ENCODE measurements at regions not wholly inside any gene's neighbourhood (a gene's known extent, or its start where the extent isn't known, plus 50 kb on each side); places are given as distances from the start of the nearest gene placed in this dataset.

DNA sequence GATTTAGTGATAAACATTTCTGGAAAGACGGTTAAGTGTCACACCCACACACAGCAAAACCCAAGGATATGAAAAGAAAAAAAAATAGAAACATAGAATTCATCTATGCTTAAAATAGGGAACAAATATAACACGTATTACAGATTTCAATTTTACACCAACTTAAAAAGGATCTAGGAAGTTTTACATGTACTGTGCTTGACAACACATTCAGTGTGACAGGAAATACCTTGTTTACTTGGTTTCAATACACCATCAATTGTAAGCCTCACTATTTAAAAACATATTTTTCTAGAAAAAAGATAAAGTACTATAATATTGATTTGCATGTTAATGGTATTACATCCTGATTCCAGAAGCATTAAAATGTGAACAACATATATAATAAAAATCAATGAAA, 77.0 kb upstream of the SPRY1 start:
- no peak for DNase-seq (ENCODE audit: low spot score)

DNA sequence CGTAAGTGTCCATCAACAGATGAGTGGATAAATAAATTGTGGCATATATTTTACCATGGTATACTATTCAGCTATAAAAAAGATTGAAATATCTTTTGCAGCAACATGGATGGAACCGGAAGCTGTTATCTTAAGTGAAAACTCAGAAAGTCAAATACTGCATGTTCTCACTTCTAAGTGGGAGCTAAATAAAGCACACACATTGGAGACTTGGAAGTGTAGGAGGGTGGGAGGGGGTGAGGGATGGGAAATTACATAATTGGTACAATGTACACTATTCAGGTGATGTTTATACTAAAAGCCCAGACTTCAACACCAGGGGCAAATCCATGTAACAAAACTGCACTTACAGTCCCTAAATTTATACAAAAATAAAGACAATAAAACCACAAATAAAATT, 72.6 kb upstream of the SPRY1 start:
- no peak for DNase-seq (ENCODE audit: low spot score)

DNA sequence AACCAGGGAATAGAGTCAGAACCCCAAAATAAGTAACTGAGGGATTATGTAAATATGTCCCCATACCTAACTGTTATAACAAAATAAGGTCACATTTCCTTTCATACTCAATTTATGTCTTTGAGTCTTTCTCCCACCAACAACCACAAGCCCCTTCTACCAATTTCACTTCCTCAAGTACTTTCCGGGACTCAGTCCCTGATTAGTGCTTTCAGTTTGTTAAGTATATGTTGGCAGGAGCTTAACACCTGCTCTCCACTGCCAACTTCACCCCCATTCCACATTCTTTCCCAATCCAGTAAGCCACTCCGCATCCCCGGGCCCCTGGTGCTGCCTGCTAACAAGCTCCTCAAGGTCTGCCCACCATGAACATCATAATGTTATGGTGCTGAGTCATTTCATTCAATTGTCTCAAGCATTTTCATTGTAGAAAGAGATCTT, 71.3 kb upstream of the SPRY1 start:
- DNase-seq (ENCODE audit: low spot score): no peak

DNA sequence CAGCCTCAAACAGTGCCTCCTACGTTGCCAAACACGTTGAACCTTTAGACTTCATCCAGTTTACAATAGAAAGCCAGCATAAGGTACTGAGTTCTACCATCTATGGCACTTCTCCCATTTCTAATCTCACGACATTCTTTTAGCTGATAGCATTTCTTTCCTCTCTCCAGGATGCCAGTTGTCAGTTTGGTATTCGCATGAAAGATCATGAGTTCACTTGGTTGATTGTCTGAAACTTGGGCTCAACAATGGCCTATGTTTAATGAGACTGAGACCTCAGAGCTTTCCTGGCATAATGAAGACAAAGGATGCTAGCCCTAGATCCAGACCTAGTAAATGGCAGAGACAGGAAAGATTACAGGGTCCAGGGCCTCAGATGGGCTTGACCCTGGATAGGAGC, 69.2 kb upstream of the SPRY1 start:
- DNase-seq (ENCODE audit: low spot score): no peak

DNA sequence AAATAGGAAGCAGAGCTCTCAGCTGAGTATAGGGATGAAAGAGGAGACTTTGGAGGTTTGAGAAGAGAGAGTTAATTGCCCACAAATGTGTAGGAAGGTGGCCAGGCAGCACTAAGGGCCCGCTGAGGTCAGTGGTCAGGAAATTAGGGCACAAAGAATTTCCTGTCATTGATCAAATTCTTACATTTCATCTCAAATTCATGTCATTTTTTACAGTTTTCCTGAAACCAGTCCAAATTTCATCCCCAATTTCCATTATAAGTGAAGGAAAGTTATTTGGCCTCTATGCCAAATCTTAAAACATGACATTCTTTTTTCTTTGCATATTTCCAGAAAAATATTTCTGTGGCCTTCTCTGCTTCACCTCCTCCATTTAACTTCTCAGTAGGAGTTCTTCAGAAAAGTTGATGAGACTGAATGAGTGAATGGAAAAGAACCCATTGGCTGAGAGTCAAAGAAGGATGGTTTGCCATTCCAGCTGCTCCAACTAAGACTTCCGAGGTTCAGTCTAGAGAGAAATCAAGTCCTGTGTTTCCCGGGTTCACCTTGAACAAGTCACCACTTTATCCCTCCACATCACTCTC, 68.7 kb upstream of the SPRY1 start:
- DNase-seq (ENCODE audit: low spot score): no peak

DNA sequence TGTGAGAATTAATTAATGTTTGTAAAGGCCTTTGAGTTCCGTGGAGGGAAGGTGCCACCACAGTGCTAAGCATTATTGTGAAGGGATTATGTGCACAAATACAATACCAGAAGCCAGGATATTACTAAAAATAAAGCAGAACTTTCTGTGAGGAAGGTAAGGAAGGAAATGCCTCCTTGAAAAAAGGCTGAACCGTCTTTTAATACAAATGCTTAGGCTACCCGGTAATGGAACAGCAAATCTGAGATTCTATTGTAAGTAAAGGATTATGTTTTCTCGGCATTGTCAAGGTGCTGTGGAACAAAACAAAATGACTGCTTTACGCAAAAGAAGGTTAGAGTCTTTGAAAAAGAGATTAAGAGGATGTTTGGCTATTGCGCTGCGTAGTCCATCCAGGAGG, 57.9 kb upstream of the SPRY1 start:
- no peak for DNase-seq (ENCODE audit: low spot score)

DNA sequence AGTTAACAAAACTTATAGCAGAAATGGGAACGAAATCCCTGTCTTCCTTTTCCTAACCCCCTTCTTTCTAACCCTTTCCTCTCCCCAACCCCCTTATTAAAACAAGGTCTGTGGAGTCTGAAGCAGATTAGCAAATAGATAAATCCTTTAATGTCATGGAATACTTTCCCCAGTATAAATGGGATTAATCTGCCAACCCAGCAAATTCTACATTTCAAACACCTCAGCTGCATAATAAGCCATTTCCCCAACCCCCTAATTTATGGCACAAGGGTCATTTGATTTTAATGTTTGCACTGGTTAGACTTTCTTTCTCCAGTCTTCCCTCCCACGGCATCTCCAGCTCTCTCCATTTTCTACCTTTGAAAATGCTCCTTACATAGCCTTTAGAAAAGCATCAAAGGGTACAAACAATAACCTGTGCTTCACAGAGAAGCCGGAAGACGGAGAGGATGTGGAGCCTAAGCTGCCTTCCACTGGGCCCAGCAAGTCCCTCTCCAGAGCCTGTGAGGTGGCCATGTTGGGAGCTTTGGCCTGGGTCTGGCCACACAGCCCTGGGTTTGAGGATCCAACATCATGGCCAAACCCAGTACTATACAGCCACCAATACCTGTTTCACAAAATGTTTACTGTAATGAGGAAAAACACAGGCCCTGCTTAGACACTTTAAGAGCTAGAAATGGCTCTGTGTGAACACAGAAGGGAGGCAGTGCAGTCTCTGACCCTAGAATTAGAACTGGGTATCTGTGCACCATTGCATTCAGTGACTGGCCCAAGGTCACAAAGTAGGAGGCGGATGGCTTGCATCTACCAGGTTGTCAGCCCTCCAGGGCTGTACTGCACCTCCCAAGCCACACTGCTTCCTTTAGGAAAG, 56.9 kb upstream of the SPRY1 start:
- DNase-seq (ENCODE audit: low spot score): no peak

DNA sequence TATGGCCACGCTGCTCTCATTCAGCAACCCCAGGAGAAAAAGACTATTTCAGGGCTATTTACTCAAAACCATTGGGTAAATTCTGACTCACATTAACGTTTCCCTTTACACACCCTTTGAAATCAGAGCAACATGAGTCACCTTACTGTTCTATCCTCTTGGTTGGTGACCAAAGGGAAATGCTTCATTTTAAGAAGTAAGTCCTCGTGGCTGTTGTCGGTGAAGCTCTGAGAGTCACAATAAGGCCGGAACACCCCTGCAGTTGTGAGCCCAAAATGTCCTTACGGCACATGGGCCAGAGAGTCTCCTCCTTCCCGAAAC, 56.3 kb upstream of the SPRY1 start:
- DNase-seq (ENCODE audit: low spot score): peak; percentile 82

DNA sequence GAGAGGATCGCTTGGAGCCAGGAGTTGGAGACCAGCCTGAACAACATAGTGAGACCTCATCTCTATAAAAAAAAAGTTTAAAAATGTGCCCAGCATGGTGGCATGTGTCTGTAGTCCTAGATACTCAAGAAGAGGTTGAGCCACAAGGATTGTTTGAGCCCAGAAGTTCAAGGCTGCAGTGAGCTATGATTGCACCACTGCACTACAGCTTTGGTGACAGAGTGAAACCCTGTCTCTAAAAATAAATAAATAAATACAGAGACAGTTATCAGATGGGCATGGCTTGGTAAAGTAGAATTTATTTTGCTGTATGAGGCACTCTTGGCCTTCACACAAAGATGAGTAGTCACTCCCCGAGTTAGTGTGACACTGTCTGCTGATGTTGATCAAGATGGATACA, 54.1 kb upstream of the SPRY1 start:
- DNase-seq (ENCODE audit: low spot score): no peak

DNA sequence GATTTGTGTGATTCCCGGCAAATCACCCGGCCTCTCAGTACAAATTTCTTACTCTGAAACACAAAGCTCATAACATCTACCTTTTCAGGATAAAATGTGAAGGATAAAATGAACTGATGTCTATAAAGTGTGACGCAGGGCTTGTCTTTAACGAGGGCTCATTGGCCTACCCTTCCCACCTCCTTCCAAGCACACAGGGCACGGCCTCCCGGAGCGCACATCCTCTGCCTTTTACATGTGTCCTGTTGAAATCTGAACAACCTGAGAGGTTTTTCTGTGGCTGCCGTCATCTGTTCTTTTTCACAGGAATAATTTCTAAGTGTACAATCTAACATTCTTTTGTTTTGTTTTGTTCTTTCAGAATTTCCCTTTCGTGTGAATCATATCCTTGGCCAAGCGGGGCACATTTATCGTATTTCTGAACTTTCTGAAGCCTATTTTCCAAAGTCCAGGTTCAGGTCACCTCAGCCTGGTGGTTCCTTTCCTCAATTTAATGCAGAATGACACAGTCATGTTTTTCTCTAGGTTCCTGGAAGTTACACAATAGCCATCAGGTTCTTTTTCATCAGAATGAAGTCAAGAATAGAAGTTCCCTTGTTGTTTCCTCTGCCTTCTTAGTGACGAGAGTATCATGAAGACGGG, 53.1 kb upstream of the SPRY1 start:
- no peak for DNase-seq (ENCODE audit: low spot score)

DNA sequence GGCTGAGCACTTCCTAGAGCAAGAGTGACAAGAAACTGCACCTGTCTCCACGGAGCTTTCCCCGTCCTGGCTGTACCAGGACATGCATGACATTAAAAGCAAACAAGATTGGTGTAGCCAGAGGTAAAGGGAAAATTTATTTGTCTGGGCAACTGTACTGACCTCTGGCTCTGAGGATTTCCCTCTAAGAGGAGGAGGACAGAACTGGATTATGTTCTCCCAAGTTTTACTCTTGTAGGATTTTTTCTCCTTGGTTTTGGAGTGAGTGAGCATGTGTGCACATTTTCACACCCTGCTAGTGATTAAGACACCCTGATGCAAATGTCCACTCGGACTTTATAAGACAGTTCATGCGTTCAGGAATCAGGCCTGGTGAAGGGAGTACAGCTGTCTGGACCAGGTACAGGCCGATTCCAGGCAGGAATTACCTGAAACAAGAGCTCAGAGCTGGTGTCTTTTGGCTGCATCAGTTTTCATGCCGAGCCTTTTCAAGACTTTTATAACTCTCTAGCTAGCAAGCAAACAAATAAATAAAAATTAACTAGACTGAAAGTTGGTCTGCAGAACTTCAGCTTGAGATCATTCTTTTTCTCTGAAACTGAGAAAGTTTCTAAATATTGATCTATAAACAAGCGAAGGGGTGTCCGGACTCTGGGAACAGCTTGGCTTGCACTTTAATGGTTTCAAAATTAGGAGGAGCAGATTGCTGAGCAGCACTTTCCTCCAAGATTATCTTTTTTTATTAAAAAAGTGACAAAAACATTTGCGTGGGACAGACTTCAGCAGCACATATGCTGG, 51.3 kb upstream of the SPRY1 start:
- no peak for DNase-seq (ENCODE audit: low spot score)

DNA sequence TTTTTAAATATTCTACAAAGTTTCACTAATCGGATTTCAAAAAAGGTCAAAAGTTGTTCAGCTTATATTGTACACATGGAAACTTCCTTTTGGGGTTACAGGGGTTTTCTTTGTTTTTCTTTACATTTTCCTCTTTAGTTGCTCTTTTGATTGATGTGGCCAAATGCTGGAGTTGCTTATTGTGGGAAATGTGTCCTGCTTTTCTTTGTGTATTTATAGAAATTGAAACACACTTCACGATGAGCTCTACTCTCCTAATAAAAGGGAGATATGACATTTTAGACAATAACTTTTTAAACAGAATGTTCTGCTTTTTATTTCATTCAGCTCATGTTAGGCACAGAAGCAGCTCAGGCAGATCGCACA, 50.7 kb upstream of the SPRY1 start:
- no peak for DNase-seq (ENCODE audit: low spot score)

DNA sequence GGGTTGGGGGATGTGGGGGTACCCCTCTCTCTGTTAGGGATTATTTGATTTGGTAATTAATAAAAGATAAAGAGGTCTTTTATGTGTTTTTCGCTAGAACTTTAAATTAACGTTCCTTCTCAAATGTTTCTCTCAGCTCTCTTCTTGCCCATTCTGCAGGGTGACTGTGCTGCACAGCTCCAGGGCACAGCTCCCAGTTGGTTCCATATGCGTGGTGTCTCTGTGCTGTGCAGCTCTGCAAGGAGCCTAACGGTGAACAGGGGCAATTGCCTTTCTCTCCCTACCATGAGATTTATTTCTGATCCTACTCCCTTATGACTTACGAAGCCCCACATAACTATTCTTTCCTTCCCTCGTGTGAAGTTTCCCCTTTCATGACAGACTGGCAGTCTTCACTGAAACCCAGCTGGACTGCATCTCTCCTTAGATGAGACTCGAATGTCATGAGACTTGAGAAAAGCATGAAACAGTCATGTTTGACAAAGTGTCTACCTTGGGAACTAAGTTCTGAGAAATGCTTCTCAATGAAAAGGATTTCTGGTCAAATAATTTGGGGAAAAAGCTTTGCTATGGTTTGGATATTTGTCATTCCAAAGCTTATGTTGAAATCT, 50.2 kb upstream of the SPRY1 start:
- no peak for DNase-seq (ENCODE audit: low spot score)
